ENCODE measurements at regions not wholly inside any gene's neighbourhood (a gene's known extent, or its start where the extent isn't known, plus 50 kb on each side); places are given as distances from the start of the nearest gene placed in this dataset.

- TF ChIP-seq JUN (IDR thresholded peaks at IDR 0.05; ENCODE audit: borderline replicate concordance, insufficient read depth, insufficient read length, low read depth), result no peak
- no peak for TF ChIP-seq CTCF (IDR thresholded peaks at IDR 0.05; ENCODE audit: extremely low read depth in 1 of 2, insufficient read depth in 1 of 2, low read depth in 1 of 2, low read length in 2 of 2)
- TF ChIP-seq POLR2A (IDR thresholded peaks at IDR 0.05; ENCODE audit: low read depth, low read length), result no peak
- TF ChIP-seq POLR2AphosphoS5 (IDR thresholded peaks at IDR 0.05; ENCODE audit: insufficient read depth, low read depth, low read length), result no peak
- no peak for TF ChIP-seq EZH2 (IDR thresholded peaks at IDR 0.05; ENCODE audit: borderline replicate concordance, low read depth, low read length, severe bottlenecking)
- no peak for TF ChIP-seq MAX (IDR thresholded peaks at IDR 0.05; ENCODE audit: insufficient read depth, insufficient read length)
- TF ChIP-seq MYC (IDR thresholded peaks at IDR 0.05; ENCODE audit: low read depth, low read length), result no peak
- no peak for TF ChIP-seq FOS (IDR thresholded peaks at IDR 0.05; ENCODE audit: borderline replicate concordance, insufficient read depth, low read length)
- TF ChIP-seq GATA2 (IDR thresholded peaks at IDR 0.05; ENCODE audit: insufficient read depth, insufficient read length, low read depth, low read length), result no peak
Observed at GRCh38 chr5:168110870-168111832, 180.3 kb upstream of the WWC1 start.

Data from endothelial cell of umbilical vein (primary cell).